A549 (cell line): ENCODE measurements at regions not wholly inside any gene's neighbourhood (a gene's known extent, or its start where the extent isn't known, plus 50 kb on each side); places are given as distances from the start of the nearest gene placed in this dataset.
"Not testable (repeated sequence)": the region's sequence is repeated elsewhere in the genome, so short reads cannot be mapped to it uniquely, and the experiment has no call there.

Experiments
- ATAC-seq, 2 experiments: fragments of 200-7000 bp in 1 of 2; fragments of >200 bp in 1 of 2; cut with Nextera tagmentation in 1 of 2; cut with Tn5 transposase in 1 of 2; 3 replicates each; pipeline versions ENCODE4 v1.8.0 to v1.9.1; 2018 to 2020; ENCODE audit warnings: mild to moderate bottlenecking in 1 of 2, moderate library complexity in 1 of 2
- CTCF ChIA-PET: fragments of 300-600 bp; sonication (Branson Sonifier 250); formaldehyde crosslinking; extraction: SDS; loops from one replicate; lab custom pipeline; 2021; ENCODE audit warnings: antibody characterized with exemption, inconsistent platforms; lab: Yijun Ruan, JAX
- POLR2A ChIA-PET: fragments of 350-600 bp; formaldehyde crosslinking; extraction: SDS; loops from one replicate; lab custom pipeline; 2021; ENCODE audit warnings: antibody characterized with exemption, inconsistent platforms; lab: Yijun Ruan, JAX
- DNase-seq, 2 experiments: peaks; one replicate each; pipeline versions ENCODE4 v3.0.0 to v3.0.0-alpha.2; 2011 to 2016; ENCODE audit warnings: low read depth in 1 of 2, low spot score in 1 of 2
- FAIRE-seq: peaks from 2 replicates; lab custom pipeline; 2011; peaks lifted over from hg19 to GRCh38; lab: Jason Lieb, UNC
- H3K27ac ChIP-seq, 2 experiments: fragments of >200 bp; sonication (Bioruptor Twin); formaldehyde crosslinking; 3 replicates each; pipeline ENCODE4 v1.5.1; 2016 to 2017
- H3K4me1 ChIP-seq: fragments of >200 bp; sonication (Bioruptor Twin); formaldehyde crosslinking; 3 replicates; pipeline ENCODE4 v1.6.1; 2016
- H3K4me2 ChIP-seq: fragments of >200 bp; sonication (Bioruptor Twin); formaldehyde crosslinking; 3 replicates; pipeline ENCODE4 v1.6.1; 2016
- H3K4me3 ChIP-seq: fragments of >200 bp; sonication (Bioruptor Twin); formaldehyde crosslinking; 3 replicates; pipeline ENCODE4 v1.5.1; 2016
- H3K9me3 ChIP-seq: fragments of >200 bp; sonication (Bioruptor Twin); formaldehyde crosslinking; 3 replicates; pipeline ENCODE4 v1.6.1; 2016
- ATOH8 ChIP-seq: fragments of 250-450 bp; sonication (Bioruptor Pico); IDR thresholded peaks from 2 replicates; pipeline ENCODE4 v1.5.0; 2020; ENCODE audit warnings: low read depth, mild to moderate bottlenecking, moderate library complexity
- CBX2 ChIP-seq: fragments of 200-600 bp; sonication (generic); IDR thresholded peaks from 2 replicates; pipeline ENCODE4 v1.6.1; 2016; ENCODE audit warnings: low read depth, mild to moderate bottlenecking, borderline replicate concordance
- CHD4 ChIP-seq: fragments of 200-600 bp; sonication (generic); IDR thresholded peaks from 2 replicates; pipeline ENCODE4 v1.6.1; 2016; ENCODE audit warnings: antibody characterized with exemption, mild to moderate bottlenecking, borderline replicate concordance
- FOSB ChIP-seq: fragments of 250-450 bp; sonication (Bioruptor Pico); IDR thresholded peaks from 2 replicates; pipeline ENCODE4 v1.5.0; 2020; ENCODE audit warnings: mild to moderate bottlenecking, moderate library complexity
- FOSL2 ChIP-seq, 2 experiments: fragments of 450-650 bp in 1 of 2; fragments of >200 bp in 1 of 2; sonication (Bioruptor Twin) in 1 of 2; formaldehyde crosslinking; IDR thresholded peaks; 2 replicates each; pipeline versions ENCODE4 v1.5.0 to v1.6.1; 2016 to 2020; ENCODE audit warnings: mild to moderate bottlenecking in 1 of 2, moderate library complexity in 1 of 2
- FOXS1 ChIP-seq: fragments of 250-450 bp; sonication (Bioruptor Pico); IDR thresholded peaks from 2 replicates; pipeline ENCODE4 v1.5.0; 2020; ENCODE audit warnings: mild to moderate bottlenecking, moderate library complexity
- HES2 ChIP-seq: fragments of >200 bp; sonication (Bioruptor Twin); formaldehyde crosslinking; IDR thresholded peaks from 2 replicates; pipeline ENCODE4 v1.6.1; 2016
- HOXA7 ChIP-seq: fragments of 250-450 bp; sonication (Bioruptor Pico); IDR thresholded peaks from 2 replicates; pipeline ENCODE4 v1.5.0; 2020; ENCODE audit warnings: mild to moderate bottlenecking, moderate library complexity
- JUN ChIP-seq, 2 experiments: fragments of >200 bp; sonication (Bioruptor Twin); formaldehyde crosslinking; IDR thresholded peaks; 2 replicates in 1 of 2; 3 replicates in 1 of 2; pipeline ENCODE4 v1.6.1; 2016 to 2017
- KDM1A ChIP-seq: fragments of 200-600 bp; sonication (generic); IDR thresholded peaks from 2 replicates; pipeline ENCODE4 v1.6.1; 2016; ENCODE audit warnings: low read depth, mild to moderate bottlenecking
- NPAS2 ChIP-seq: fragments of 250-450 bp; sonication (Bioruptor Pico); IDR thresholded peaks from 2 replicates; pipeline ENCODE4 v1.8.0; 2022; ENCODE audit warnings: mild to moderate bottlenecking, moderate library complexity, borderline replicate concordance
- NR3C1 ChIP-seq: fragments of >200 bp; sonication (Bioruptor Twin); formaldehyde crosslinking; IDR thresholded peaks from 3 replicates; pipeline ENCODE4 v1.6.1; 2017
- POLR2AphosphoS2 ChIP-seq: conservative IDR thresholded peaks from 2 replicates; pipeline ENCODE4 v1.6.1; 2012; ENCODE audit warnings: low read length, improper control_type of control experiment, inconsistent platforms
- RFX5 ChIP-seq: fragments of 450-650 bp; IDR thresholded peaks from 2 replicates; pipeline ENCODE4 v1.7.1; 2014; ENCODE audit warnings: antibody characterized with exemption, mild to moderate bottlenecking, moderate library complexity
- RNF2 ChIP-seq: fragments of 200-600 bp; sonication (generic); IDR thresholded peaks from 2 replicates; pipeline ENCODE4 v1.6.1; 2016; ENCODE audit warnings: low read depth, mild to moderate bottlenecking, antibody characterized with exemption, moderate library complexity, borderline replicate concordance
- ZFP36 ChIP-seq: fragments of 450-650 bp; IDR thresholded peaks from 2 replicates; pipeline ENCODE4 v1.6.1; 2014; ENCODE audit warnings: borderline replicate concordance; ENCODE audit not compliant: partially characterized antibody
- ZSCAN20 ChIP-seq: fragments of 250-450 bp; sonication (Bioruptor Pico); IDR thresholded peaks from 2 replicates; pipeline ENCODE4 v1.8.0; 2022; ENCODE audit warnings: mild to moderate bottlenecking, moderate library complexity
- WGBS: methylation state at CpG from one replicate; pipeline ENCODE4 v1.1.6; 2017; ENCODE audit errors: missing lambda C conversion rate; 5-methylcytosine and 5-hydroxymethylcytosine counted together
- TF ChIP-seq, protein P1 (sequence below): IDR thresholded peaks from 2 replicates; pipeline ENCODE4 v1.6.1; 2012; ENCODE audit warnings: low read depth, borderline replicate concordance
- TF ChIP-seq, protein P2 (sequence below): fragments of 250-450 bp; sonication (Bioruptor Pico); IDR thresholded peaks from 2 replicates; pipeline ENCODE4 v1.5.0; 2021; ENCODE audit warnings: mild to moderate bottlenecking, moderate library complexity, borderline replicate concordance

DNA sequence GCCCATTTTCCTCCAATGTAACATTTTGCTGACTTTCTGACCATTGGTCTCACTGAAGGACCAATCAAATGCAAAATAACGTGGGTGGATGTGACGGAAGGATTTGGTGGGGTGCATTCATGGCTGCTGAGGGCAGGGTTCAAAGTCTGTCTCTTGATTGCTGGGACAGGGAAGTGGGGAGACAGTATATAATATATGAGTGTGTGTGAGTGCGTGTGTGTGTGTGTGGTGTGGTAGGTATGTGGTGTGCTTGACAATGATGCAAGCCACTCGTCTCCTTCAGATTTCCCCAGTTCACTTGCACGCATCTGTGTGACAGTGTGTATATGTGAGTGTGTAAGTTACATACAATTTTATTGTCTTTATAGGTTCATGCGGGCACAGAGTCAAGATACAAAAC, 477.3 kb downstream of the DIRAS2 start:
- no peak for TF ChIP-seq FOXS1 (CRISPR knock-in tag)
- no peak for TF ChIP-seq NPAS2 (CRISPR knock-in tag)
- no peak for TF ChIP-seq RFX5
- TF ChIP-seq, protein P1, sequence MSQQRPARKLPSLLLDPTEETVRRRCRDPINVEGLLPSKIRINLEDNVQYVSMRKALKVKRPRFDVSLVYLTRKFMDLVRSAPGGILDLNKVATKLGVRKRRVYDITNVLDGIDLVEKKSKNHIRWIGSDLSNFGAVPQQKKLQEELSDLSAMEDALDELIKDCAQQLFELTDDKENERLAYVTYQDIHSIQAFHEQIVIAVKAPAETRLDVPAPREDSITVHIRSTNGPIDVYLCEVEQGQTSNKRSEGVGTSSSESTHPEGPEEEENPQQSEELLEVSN, result no peak
- TF ChIP-seq ZFP36, result no peak
- no peak for TF ChIP-seq ATOH8 (CRISPR knock-in tag)
- TF ChIP-seq RNF2, result no peak
- FAIRE-seq, result no peak
- no peak overlapping the region for H3K27ac ChIP-seq
- no peak overlapping the region for H3K4me3 ChIP-seq
- 39% methylated on average over 6 of the region's 6 CpGs for WGBS
- ATAC-seq, result no peak
- H3K9me3 ChIP-seq, result no peaks in the 10 kb centered on the region
- ChIA-PET POLR2A (no interaction called here), CTCF (no interaction called here)
- no peak for DNase-seq
- H3K4me2 ChIP-seq, result no peak overlapping the region
- H3K4me1 ChIP-seq, result no peaks in the 10 kb centered on the region

- FAIRE-seq, result not testable (repeated sequence)
Measured at GRCh38 chr9:90166374-90166773, 476.2 kb downstream of the DIRAS2 start.

GRCh38 chr9:90167914-90168313, 474.7 kb downstream of the DIRAS2 start:
- FAIRE-seq, result no peak
- Histone ChIP-seq H3K4me3 (no peak overlapping the region), H3K9me3 (0 out of 3 replicates have a peak, but pooled peaks cover 2% of the 10 kb centered on the region), H3K4me2 (no peak overlapping the region), H3K4me1 (no peaks in the 10 kb centered on the region), H3K27ac (no peak overlapping the region)
- ChIA-PET POLR2A (no interaction called here), CTCF (interaction anchor here (0.7 to 1.0 kb wide), 2 partner anchors 26 to 564 kb away, joined by 3 read pairs; no protein-coding TSS in a partner anchor)
- 23% methylated on average over 2 of the region's 2 CpGs for WGBS
- TF ChIP-seq KDM1A (no peak), HES2 (no peak), CBX2 (no peak), NR3C1 (no peak), FOSB (CRISPR knock-in tag) (no peak), JUN (IDR thresholded peaks at IDR 0.05) (no peak), ZSCAN20 (CRISPR knock-in tag) (no peak)
- TF ChIP-seq, protein P1, result no peak
- no peak for ATAC-seq
- DNase-seq, result no peak

More at GRCh38 chr9:90166374-90166773, 476.2 kb downstream of the DIRAS2 start:
- DNase-seq, H3K4me1 ChIP-seq, H3K4me2 ChIP-seq, H3K9me3 ChIP-seq, CTCF ChIA-PET, POLR2A ChIA-PET, ATAC-seq, H3K27ac ChIP-seq, H3K4me3 ChIP-seq: not testable (repeated sequence)
- WGBS, result 22% methylated on average over 3 of the region's 3 CpGs

DNA sequence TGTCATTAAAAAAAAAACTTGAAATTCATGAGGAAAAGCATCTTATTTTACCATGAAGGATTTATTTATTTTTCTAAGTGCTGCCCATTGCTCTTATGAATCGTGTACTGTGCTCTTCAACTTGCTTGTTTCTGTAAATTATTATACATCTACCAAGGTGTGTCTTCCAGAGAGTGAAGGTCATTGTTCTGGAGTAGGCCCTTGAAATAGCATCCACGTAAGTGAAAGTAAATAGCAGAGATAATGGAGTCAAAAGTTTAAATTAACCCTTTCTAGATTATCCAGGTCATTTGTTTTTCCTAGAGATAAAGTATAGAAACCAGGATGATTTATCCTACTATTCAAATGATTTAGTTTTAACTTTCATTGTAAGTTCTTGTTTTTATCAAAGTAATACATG, 473.1 kb downstream of the DIRAS2 start:
- ATAC-seq (no peak), DNase-seq (no peak), FAIRE-seq (no peak)
- H3K4me1 ChIP-seq, result no peaks in the 10 kb centered on the region
- CTCF ChIA-PET, result no interaction called here
- POLR2A ChIA-PET, result no interaction called here
- no peak overlapping the region for H3K4me2 ChIP-seq
- H3K9me3 ChIP-seq, result 0 out of 3 replicates have a peak, but pooled peaks cover 2% of the 10 kb centered on the region
- no peak overlapping the region for H3K27ac ChIP-seq
- 3% methylated on average over 2 of the region's 2 CpGs for WGBS
- TF ChIP-seq CHD4, result no peak
- no peak for TF ChIP-seq HOXA7 (CRISPR knock-in tag)
- TF ChIP-seq FOSL2 (IDR thresholded peaks at IDR 0.05), result no peak
- TF ChIP-seq FOSL2 (CRISPR knock-in tag; IDR thresholded peaks at IDR 0.05), result no peak
- TF ChIP-seq, protein P2, sequence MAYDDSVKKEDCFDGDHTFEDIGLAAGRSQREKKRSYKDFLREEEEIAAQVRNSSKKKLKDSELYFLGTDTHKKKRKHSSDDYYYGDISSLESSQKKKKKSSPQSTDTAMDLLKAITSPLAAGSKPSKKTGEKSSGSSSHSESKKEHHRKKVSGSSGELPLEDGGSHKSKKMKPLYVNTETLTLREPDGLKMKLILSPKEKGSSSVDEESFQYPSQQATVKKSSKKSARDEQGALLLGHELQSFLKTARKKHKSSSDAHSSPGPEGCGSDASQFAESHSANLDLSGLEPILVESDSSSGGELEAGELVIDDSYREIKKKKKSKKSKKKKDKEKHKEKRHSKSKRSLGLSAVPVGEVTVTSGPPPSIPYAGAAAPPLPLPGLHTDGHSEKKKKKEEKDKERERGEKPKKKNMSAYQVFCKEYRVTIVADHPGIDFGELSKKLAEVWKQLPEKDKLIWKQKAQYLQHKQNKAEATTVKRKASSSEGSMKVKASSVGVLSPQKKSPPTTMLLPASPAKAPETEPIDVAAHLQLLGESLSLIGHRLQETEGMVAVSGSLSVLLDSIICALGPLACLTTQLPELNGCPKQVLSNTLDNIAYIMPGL (CRISPR knock-in tag), result no peak
- no peak for TF ChIP-seq POLR2AphosphoS2
- no peak overlapping the region for H3K4me3 ChIP-seq

DNA sequence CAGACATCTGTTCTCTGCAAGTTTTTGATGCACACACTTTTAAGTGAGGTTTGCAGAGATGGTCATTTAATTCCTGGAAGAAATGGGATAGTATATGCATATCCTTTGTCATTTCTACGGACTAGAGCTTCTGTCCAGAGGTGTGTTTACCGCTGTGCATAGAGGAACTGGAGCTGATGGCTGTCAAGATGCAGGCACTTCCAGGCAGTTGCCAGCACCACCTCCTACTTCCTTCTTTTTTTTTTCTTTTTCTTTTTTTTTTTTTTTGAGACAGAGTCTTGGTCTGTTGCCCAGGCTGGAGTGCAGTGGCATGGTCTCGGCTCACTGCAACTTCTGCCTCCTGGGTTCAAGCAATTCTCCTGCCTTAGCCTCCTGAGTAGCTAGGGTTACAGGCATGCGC, 468.7 kb downstream of the DIRAS2 start:
- 31% methylated on average over 4 of the region's 4 CpGs for WGBS
- CTCF ChIA-PET, result interaction anchor here (0.7 kb wide), 1 partner anchor 442 kb away, joined by 4 read pairs; no protein-coding TSS in a partner anchor
- FAIRE-seq, result not testable (repeated sequence)

DNA sequence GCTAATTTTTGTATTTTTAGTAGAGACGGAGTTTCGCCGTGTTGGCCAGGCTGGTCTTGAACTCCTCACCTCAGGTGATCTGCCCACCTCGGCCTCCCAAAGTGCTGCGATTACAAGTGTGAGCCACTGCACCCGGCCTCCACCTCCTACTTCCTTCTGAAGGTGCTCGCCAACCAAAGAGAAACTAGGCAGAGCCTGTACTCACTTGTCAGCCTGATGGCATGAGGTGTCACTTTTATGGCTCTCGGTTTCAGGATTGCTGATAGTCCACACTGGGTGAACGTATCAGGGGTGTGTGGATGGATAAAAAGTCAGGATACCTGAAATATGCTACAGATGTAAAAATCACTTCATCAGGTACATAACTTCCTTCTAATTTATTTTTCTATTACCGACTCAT, 468.3 kb downstream of the DIRAS2 start:
- H3K4me1 ChIP-seq, ATAC-seq, H3K27ac ChIP-seq, H3K4me3 ChIP-seq, DNase-seq, FAIRE-seq, H3K4me2 ChIP-seq, POLR2A ChIA-PET, H3K9me3 ChIP-seq: not testable (repeated sequence)
- CTCF ChIA-PET, result interaction anchor here (0.7 kb wide), 1 partner anchor 441 kb away, joined by 4 read pairs; no protein-coding TSS in a partner anchor
- WGBS, result 44% methylated on average over 10 of the region's 10 CpGs

More for the DNA sequence above, 468.7 kb downstream of the DIRAS2 start:
- H3K4me1 ChIP-seq, H3K9me3 ChIP-seq, H3K4me3 ChIP-seq, H3K27ac ChIP-seq, DNase-seq, H3K4me2 ChIP-seq, ATAC-seq, POLR2A ChIA-PET: not testable (repeated sequence)
